ENCODE measurements at regions not wholly inside any gene's neighbourhood (a gene's known extent, or its start where the extent isn't known, plus 50 kb on each side); places are given as distances from the start of the nearest gene placed in this dataset.

DNA sequence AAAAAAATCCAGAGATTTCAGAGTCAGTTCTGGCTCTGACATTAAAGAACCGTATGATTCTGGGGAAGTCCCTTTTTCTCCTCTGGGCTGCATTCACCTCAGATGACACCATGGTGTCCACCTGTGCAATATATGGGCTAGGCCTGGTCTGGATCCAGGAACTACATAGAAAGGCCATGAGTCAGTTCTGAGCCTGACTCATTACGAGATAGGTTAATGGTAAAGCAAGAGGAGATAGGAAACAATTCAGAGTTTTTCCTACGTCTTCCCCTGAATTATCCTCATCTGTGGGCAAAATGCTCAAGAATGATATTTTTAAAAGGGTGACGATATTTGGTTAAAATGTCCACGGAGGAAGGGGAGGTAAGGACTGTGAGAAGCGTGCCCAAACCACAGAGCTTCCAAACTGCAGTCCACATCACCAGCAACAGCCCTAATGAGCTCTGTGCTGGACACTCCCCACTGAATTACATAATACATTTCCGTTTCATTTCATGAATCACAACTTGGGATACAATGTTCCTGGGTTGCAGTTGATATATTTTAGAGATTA lies 180.1 kb upstream of the OSR1 start:
- DNase-seq = no peak

DNA sequence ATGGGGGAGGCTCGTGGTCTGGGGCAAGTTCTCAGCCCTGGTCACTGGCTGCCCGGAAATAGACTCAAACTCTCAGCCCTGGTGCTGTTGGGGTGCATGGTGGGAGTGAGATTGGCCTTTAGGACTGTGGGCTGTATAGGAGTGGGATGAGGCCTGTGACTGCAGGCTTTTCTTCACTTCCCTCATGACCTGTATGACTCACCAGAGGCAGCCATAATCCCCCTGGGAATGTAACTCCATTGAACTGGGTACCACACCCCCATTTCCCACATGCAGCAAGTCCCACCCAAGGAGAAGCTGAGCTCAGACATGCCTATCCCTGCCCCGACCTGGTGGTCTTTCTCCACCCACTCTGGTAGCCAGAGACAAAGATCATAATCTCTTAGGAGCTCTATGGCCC lies 177.7 kb upstream of the OSR1 start:
- DNase-seq = no peak

DNA sequence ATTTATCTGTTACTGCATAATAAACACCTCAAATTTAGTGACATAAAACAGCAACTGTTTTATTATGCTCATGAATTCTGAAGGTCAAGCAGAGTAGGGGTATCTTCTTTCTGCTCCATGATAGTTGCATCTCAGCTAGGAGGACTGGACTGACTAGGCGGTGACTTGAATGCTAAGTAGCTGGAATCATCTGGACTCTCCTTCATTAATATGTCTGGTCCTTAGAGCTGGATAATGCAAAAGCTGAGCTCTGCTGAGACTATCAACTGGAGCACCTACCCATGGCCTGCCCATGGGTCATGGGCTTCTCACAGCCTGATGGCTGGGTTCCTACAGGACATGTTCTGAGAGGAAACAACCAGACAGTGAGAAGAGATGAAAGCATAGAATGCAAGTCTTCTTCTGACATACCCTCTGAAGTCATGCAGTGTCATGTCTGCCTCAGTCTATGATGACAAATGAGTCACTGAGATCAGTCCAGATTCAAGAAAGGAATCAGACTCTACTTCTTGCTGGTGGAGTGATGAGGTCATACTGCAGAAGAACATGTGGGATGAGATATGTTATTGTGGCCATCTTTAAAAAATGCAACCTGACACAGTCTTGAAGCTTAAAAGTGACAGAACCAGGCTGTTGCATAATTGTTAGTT lies 174.2 kb upstream of the OSR1 start:
- no peak for DNase-seq

DNA sequence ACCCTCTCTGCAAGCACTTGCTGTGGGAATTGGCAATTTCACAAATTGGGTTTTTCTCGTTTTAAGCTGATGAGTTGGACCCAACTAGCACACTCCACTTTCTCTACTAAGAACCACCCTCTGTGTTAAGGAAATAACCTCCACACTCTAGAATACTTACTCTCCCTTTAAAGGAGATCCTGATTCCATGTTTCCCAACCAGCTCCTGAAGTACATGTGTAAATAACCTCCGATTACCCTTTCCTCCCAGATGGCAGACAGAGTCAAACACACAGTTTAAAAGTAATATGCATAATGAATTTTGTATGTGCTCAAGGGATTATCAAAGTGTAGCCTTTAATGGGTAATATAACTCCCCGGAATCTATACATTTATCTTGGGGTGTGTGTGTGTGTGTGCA lies 171.3 kb upstream of the OSR1 start:
- DNase-seq = no peak

DNA sequence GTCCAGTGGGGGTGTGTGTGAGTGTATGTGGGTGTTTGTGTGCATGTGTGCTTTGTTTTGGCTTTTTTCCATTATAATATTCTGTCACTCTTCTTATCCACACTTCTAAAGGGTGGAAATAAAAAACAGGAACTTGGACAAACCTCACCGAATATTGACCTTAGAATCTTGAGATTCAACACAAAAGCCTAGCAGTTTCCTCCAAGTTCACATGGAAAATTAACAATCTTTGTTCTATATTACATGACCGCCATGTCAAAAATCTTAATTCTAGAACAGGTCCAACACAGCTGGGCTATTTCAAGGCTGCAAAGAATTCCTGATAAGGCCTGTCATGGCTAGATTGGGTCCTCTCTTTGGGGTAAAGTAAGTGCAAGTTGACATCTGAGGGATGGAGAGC lies 169.3 kb upstream of the OSR1 start:
- DNase-seq = no peak

DNA sequence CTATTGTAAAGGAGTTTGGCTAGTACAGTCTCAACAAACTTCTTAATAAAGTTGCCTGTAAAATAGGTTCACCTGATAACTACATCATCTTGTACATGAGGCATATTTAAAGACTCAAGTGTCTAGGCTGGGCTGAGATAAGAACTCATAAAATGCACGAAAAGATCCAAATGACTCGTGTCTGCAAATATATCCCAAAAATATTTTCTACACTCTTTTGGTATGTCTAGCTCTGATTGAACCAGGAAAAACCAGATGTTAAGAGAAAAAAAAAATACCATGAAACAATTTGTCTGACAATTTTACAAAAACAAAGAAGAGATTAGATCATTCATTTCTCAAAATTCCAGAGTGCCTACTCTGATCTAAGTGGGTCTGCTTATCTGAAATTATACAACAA lies 166.9 kb upstream of the OSR1 start:
- DNase-seq = no peak

DNA sequence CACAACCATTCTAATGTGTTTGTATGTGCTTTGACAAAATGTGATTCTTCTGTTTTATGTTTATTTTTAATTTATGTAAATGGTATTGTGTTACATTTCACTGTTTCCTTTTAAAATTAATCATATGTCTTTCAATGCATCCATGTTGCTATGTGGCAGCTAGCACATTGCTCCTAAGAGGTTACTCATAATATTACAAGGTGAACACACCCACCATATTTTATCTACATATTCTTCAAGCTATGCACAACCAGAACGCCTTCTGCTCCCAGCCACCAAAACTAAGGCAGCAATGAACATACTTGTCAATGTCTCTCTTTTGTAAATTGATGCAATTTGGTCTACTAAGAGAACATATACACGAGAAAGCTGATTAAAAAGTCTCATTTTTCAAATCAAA lies 160.6 kb upstream of the OSR1 start:
- no peak for DNase-seq

DNA sequence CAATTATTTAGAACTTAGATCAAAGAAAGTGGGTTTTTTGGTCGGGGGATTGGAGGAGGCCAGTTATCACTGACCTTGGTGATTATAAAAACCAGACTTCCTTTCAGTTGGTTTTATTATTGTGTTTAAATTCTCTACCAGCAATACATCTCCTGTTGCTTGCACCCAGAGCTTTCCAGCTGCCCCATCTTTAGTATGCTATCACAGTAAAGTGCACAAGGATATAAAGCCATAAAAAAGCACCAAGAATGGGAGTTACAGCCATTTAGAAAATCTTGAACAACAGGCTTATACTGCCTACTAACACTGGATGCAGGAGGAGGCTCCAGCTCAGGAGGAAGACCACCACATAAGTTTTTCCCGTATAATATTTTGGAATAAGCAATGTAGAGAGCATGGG lies 148.7 kb upstream of the OSR1 start:
- no peak for DNase-seq

DNA sequence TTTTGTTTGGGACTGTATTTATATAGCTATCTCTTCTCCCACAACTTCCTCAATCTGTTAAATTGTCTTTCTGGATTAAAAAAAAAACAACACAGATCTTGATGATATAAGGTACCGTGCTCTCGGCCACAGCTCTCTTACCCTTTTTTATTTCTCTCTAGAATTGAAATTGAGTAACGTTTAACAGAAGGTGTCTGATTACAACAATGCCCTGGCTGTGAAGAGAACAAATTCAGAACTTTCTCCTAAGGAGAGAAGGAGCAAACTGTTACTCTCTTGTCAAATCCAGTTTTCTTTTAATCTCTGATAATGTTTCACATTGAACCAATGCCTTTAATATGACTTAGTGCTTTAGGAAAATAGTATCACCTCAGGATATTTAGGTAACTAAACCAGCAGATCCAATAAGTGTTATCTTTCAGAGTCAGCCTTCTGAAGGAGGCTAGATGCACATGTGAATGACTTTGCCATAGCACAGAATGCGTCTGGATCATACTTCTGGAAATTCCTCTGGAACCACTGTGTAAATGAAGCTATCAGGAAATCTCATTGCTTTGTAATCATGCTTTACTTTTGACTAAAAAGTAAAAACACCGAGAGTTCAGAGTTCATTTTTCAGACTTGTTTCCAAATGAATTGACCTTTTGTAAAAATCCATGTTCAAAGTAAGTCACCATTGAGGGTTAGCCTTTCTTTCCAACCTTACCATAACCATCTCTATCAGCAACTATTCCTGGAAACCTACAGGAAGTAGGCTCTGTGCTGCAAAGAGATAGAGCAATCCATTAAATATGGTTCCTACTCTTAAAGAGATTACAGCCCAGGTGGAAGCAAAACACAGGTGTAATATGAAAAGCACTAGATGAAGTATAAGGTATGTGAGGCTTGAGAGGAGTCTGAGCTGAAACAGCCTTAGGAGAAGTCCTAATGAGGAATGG lies 147.0 kb upstream of the OSR1 start:
- DNase-seq = no peak

DNA sequence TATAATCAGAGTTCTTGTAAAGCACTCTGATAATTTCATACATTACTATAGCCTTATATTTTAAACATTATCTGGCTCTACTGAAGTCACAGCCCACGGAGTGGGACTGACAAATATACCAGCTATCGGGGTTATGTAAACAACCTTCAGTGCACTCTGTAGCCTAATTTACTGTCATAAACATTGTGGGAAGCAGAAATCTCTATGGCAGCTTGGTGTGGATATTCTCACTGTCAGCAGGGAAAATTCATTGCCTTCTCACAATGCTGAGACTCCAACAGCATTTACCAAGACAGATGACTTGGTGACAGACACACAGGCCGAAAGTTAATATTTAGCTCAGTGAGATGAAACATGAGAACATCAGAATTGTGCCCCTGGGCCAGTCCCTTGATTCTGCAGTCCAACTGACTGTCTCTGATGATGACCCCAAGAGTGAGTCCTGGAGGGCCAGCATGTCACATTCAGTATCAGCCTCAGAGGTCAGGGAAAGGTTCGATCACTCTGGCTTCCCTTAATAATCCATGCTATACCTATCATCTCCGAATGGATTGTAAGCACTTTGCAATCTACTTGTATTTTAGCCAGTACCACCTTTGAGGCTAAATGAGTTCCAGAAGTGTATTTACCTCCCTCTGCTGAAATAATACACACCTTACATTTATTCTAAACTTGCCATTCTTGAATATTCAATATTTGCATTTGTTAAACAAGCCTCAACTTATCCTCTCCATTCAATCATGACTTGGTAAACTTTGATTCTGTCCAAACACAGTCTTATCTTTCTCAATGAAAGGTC lies 146.2 kb upstream of the OSR1 start:
- no peak for DNase-seq

DNA sequence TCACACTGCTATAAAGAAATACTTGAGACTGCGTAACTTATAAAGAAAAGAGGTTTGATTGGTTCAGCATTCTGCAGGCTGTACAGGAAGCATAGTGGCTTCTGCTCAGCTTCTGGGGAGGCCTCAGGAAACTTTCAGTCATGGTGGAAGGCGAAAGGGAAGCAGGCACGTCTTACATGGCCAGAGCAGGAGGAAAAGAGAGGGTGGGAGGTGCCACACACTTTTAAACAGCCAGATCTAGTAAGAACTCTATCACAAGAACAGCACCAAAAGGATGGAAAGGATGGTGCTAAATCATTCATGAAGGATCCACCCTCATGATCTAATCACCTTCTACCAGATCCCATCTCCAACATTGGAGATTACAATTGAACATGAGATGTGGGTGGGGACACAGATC lies 145.5 kb upstream of the OSR1 start:
- no peak for DNase-seq

DNA sequence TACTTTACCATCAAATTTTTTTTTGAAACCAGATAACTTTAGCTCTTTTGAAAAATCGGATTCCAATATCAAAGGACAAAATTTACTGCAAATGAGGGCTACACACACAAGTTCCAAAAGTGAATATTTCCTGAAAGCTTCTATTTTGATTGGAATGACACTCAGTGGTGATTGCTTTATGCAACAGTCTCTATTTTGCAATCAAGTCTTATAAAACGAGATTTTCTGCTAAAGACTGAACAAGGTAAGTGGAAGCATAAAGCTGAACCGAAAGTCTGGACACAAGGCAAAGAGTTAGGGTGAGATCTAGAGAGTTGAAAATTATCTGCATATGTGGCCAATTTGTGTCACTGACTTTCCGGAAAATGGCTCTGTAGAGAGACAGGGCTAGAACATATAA lies 145.0 kb upstream of the OSR1 start:
- no peak for DNase-seq

DNA sequence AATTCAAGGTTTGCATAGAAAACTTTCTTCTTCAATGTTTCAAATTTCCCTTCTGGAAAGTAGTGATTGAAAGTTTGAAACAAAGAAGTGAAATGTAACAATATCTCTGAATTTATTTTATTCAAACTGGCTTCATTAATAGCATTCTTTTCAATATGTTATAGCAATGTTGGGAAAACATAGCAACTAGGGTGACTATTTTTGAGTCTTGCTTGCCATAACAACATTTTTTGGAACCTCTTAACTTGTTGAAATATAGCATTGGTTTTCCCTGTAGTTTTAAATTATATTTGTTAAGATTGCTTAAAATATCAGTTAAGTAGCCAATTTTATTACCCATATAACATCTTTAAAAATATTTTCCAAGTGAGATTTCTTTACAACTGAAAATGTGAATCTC lies 141.7 kb upstream of the OSR1 start:
- no peak for DNase-seq

DNA sequence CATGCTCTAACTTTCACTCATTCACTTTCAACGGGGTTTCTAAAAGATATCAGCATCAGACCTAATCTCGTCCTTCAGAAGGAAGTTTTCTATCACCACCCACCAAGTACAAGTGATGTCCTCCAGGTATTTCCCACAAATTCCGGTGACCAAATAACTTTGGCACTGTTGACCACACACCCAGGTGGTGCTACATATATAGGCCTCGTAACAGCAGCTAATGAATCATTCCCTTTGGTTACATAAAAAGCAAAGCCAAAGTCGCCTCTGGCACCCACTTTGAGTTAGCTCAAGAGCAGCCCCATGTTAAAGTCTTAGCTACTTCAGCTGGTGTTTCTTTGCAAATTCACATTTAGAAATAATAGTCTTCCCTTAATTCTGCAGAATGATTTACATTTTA lies 138.2 kb upstream of the OSR1 start:
- DNase-seq = no peak

DNA sequence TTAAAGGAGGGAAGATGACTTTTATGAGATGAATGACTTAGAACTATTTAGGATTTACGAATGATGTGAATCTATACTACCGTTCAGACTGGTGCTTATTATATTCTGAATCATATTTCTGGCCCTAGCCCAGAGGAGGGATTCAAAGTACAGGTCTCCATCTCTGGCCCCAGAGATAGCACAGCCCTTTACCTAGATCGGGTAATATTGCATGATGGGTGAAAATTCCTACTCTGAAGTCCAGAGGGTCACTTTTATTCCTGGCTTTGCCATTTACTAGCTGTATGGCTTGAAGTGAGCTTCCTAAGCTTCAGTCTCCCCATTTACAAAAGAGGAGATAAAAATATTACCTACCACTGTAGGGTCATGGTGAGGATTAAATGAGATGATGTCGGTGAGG lies 135.8 kb upstream of the OSR1 start:
- DNase-seq = no peak

DNA sequence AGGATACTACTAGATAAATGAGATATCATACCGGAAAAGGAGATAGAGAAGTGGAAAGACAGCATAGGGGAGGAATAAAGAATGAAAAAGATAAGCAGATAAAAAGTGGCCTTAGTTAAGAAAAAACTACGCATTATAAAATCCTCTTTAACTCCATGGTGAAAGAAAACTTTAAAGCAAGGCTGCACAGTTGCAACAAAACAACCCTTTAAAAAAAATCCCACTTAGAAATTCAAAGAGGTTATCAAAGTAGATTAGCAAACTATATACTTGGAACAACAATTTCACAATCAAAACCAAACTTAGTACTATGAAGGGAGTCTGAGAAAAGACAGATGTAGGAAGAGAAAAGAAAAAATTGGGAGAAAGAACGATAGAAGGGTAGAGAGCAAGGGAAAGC lies 133.4 kb upstream of the OSR1 start:
- DNase-seq = no peak

DNA sequence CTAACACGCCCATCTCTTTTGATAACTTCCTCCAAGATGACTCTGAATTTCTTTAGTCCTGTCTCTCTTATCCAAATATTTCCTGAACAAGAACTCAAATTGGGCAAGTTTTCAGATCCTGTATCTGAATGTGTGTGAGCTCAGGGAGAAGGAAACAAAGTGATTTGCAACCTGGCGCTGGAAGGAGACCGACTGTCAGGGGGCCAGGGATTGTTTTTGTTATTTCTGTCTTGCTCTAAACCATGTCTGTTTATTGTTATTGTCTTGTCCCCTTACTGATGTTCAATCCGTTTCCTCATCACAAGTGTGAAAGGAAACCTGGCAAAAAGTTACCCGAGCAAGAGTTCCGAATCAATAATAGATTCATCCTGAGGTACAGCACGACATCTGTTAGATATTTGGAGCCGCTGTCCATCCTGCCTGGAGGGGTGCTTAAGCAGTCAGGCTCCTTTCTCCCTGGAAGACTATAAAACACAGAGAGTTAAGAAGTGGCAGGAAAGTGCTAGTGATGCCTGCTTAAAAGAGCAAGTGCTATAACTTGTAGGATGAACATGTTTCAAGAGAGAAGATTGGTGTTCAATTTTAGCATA lies 132.5 kb upstream of the OSR1 start:
- DNase-seq = no peak

DNA sequence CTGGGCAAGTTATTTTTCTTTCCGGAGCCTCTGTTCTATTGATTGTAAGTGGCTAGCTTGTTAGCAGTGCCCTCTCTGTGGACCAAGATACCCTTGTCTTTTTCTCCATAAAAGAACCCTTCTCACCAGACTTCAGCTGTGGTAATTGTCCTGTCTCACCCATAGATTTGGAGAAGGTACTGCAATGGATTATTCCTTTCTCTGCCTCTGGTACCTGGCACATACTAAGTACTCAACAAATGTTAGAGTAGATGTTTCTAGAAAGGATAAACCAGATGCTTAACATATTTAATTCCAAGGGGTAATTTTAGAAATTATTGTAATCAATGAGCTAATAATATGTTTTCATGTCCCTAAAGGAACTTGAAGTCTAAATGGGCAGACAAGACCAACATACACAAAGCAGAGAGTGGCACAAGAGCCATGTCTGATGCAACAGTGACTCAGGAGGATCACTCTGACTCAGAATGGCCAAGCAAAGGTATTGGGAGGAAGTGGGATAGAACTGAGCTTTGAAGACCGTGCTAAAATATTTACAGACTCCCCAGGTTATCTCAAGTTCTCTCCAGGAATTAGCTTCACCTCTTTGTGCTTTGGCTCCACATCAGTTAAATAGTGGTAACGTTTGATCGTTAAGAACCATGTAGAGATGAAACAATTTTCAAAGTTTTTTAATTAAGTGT lies 129.7 kb upstream of the OSR1 start:
- DNase-seq = no peak

DNA sequence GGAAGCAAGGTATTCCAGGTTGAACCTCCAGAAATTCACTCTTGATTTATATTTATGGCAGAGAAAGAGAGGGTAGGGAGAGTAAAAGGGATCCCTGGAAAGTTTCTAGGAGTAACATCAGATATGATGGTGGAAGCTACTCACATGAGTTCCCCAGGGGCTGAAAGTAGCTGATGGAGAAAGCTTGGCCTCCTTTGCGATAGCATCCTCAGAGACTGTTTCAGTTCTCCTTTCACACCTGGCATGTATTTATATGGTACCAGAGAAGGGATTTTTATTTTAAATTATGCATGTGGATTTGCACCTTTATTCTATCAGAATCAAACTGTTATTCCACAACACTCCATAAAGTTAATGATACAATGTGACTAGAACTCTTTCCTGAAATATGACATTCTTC lies 126.3 kb upstream of the OSR1 start:
- DNase-seq = no peak

DNA sequence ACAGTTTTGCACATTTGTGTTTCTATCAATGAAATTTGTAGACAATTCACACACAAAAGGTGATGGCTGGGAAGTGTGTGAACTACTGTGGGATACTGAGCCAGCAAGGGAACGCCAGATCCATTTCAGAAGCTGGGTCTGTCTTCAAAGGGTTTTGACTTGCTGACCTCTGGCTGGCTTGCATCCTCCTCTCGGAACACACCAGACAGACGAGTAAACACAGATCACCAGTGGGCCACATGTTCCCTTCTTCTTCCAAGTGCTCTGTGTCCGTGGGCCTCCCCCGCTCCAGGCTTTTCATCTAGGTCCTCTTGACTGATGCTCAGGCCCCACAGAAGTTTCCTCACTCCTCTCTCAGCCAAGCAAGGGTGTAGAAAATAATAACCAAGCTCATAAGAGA lies 122.2 kb upstream of the OSR1 start:
- DNase-seq = no peak

DNA sequence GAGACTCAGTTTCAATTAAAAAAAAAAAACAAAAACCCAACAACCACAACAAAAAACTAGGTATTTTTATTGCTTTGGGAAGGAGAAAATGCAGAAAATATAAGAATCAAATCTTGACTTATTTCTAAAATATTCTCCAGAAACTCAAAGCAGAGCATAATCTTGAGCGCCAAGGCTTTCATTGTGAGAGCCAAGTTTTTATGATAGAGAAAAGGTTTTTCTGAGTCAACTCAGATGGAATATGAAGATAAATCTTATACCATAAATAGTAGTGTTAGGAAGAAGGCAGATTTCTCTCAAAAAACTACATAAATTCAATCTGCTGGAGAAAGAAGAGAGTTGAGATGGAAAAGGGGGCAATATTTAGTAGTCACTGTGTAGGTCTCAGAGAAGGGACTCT lies 121.2 kb upstream of the OSR1 start:
- no peak for DNase-seq

DNA sequence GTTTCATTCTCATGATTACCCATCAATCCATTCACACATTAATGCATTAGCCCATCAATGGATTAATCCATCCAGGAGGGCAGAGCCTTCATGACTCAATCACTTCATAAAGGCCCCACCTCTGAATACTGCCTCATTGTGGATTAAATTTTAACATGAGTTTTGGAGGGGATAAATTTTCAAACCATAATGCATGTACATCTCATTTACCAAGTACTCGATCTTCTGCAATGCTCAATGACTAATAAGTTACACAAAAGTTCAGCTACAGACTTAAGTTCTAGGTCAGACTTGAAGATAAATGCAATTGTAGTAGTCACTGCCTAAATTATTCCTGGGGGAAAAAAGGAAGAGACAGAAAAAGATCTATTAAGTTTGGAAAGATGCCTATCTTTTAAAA lies 120.0 kb upstream of the OSR1 start:
- no peak for DNase-seq

DNA sequence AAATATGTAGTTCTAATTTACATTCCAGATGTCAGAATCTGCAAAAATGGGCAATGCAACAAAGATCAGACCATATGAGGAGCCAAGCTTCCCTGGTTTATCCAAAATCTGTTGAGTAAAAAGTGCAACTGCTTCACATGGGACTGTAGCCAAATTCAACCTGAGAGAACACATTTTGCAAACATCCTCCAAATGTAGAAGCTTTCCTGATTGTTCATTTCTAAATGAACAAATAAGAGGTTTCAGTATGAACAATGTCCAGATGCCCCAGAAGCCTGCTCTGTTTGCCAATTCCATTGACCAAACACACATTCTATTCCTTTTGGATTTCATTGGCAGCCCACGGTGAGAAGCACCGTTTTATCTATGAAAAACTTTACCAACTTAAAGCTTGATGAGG lies 117.9 kb upstream of the OSR1 start:
- DNase-seq = no peak
